Natural killer cell (primary cell): ENCODE measurements at regions not wholly inside any gene's neighbourhood (a gene's known extent, or its start where the extent isn't known, plus 50 kb on each side); places are given as distances from the start of the nearest gene placed in this dataset.

ENCODE experiments used
- ATAC-seq, 3 donors: fragments of 150-1000 bp in 2 of 3; fragments of 200-7000 bp in 1 of 3; cut with Tn5 transposase; 1 replicate in 1 of 3; 2 replicates in 2 of 3; pipeline ENCODE4 v1.10.0; 2021; ENCODE audit warnings: mild to moderate bottlenecking in 2 of 3, moderate library complexity in 2 of 3
- DNase-seq, 2 donors: peaks; one replicate each; pipeline versions ENCODE4 v3.0.0 to v3.0.0-alpha.2; 2013 to 2021; ENCODE audit warnings: mixed read lengths in 1 of 2
- H3K27ac ChIP-seq: one replicate; pipeline ENCODE4 v1.5.1; 2013; ENCODE audit warnings: mild to moderate bottlenecking, low read length
- H3K27me3 ChIP-seq: one replicate; pipeline ENCODE4 v1.6.1; 2013; ENCODE audit warnings: low read length; ENCODE audit not compliant: control insufficient read depth, insufficient read depth
- H3K36me3 ChIP-seq: one replicate; pipeline ENCODE4 v1.6.1; 2013; ENCODE audit warnings: low read length; ENCODE audit not compliant: control insufficient read depth, insufficient read depth
- H3K4me1 ChIP-seq: one replicate; pipeline ENCODE4 v1.6.1; 2013; ENCODE audit warnings: low read length; ENCODE audit not compliant: control insufficient read depth, insufficient read depth
- H3K4me3 ChIP-seq: one replicate; pipeline ENCODE4 v1.5.1; 2013; ENCODE audit warnings: low read length
- H3K9me3 ChIP-seq: one replicate; pipeline ENCODE4 v1.6.1; 2013; ENCODE audit warnings: low read length; ENCODE audit not compliant: control insufficient read depth, insufficient read depth
- H3K27ac Mint-ChIP-seq, 2 donors: one replicate each; pipeline ENCODE4 v1.8.0; 2022; ENCODE audit warnings: mild to moderate bottlenecking in 2 of 2, mixed read lengths in 2 of 2, moderate library complexity in 1 of 2
- H3K27me3 Mint-ChIP-seq, 2 donors: one replicate each; pipeline ENCODE4 v1.8.0; 2022; ENCODE audit warnings: low read depth in 2 of 2, mixed read lengths in 2 of 2
- H3K36me3 Mint-ChIP-seq: one replicate; pipeline ENCODE4 v1.8.0; 2022; ENCODE audit warnings: mixed read lengths
- H3K4me1 Mint-ChIP-seq, 2 donors: one replicate each; pipeline ENCODE4 v1.8.0; 2022; ENCODE audit warnings: mixed read lengths in 2 of 2
- H3K4me3 Mint-ChIP-seq: one replicate; pipeline ENCODE4 v1.8.0; 2022; ENCODE audit warnings: mild to moderate bottlenecking, moderate library complexity, mixed read lengths
- H3K9me3 Mint-ChIP-seq, 2 donors: one replicate each; pipeline ENCODE4 v1.8.0; 2022; ENCODE audit warnings: mixed read lengths in 2 of 2
- WGBS: methylation state at CpG from one replicate; pipeline ENCODE4 v1.1.7; 2013; ENCODE audit warnings: missing lambda C conversion rate; ENCODE audit not compliant: insufficient coverage; 5-methylcytosine and 5-hydroxymethylcytosine counted together
- intact Hi-C: fragments of 100-400 bp; cut with micrococcal nuclease; formaldehyde crosslinking; loops from one replicate; pipeline ENCODE4 v1.14.2; 2022
- TF ChIP-seq, protein P1 (sequence below): fragments of 200-600 bp; IDR thresholded peaks from one replicate; pipeline ENCODE4 v1.8.0; 2022; ENCODE audit warnings: antibody characterized with exemption

DNA sequence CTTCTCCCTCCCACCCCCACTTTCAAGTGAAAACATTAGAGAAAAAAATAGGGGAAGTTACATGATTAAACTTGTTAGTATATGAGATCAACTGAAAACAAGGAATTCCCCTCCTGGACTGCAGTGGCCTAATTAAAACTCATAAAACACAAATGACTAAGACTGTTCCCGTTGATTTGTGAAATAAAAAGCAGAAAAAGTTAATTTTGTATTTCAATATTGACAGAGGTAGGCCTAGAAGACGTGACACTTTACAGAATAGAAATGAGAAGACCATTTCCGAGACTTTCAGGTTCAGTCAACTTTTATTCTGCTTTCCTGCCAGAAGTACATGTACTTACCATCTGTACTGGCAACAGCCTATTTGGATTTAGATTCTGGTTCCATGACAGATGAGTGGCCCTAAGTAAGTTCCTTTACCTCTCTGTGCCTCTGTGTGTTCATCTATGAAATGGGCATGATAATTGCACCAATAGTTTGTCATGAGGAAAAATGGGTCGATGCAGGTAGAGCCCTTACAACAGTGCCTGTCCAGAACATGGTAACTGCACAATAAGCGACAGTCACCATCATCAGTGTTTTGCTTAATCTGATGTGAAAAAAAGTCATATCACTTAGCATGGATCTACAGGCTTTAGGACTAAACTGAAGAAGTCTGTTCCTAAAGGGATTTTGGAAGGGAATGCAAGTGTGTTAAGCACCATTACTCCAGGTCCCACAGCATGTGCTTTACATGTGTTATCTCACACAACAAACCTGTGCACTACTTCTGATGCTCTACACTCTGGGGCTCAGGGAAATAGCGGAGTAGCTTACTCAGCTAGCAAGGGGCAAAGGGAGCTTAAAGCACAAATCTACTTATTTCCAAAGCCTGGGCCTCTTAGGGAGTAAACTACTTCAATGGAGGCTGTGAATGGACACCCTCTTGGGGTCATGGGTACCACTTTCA is 562.3 kb upstream of the DIPK2B start:
- TF ChIP-seq, protein P1, sequence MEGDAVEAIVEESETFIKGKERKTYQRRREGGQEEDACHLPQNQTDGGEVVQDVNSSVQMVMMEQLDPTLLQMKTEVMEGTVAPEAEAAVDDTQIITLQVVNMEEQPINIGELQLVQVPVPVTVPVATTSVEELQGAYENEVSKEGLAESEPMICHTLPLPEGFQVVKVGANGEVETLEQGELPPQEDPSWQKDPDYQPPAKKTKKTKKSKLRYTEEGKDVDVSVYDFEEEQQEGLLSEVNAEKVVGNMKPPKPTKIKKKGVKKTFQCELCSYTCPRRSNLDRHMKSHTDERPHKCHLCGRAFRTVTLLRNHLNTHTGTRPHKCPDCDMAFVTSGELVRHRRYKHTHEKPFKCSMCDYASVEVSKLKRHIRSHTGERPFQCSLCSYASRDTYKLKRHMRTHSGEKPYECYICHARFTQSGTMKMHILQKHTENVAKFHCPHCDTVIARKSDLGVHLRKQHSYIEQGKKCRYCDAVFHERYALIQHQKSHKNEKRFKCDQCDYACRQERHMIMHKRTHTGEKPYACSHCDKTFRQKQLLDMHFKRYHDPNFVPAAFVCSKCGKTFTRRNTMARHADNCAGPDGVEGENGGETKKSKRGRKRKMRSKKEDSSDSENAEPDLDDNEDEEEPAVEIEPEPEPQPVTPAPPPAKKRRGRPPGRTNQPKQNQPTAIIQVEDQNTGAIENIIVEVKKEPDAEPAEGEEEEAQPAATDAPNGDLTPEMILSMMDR = no peak
- no peaks in the 10 kb centered on the region for H3K9me3 Mint-ChIP-seq
- Histone ChIP-seq H3K4me1 (peaks cover 28% of the 10 kb centered on the region), H3K9me3 (no peaks in the 10 kb centered on the region), H3K36me3 (peaks cover 5% of the 10 kb centered on the region), H3K27me3 (no peaks in the 10 kb centered on the region), H3K27ac (peak overlapping the region; percentile 34), H3K4me3 (no peak overlapping the region)
- 59% methylated on average over 3 of the region's 6 CpGs for WGBS
- ATAC-seq (peak in 1 of 3 donors; percentile 5), DNase-seq (peak in 1 of 2 donors; percentile 49)
- H3K27ac Mint-ChIP-seq = peak overlapping the region; percentile 43 to 51
- intact Hi-C loops = loop anchor here (10.0 kb wide), 1 partner anchor 782 kb away; the partner anchor contains the start of gene ZNF674
- H3K27me3 Mint-ChIP-seq = no peaks in the 10 kb centered on the region
- H3K4me1 Mint-ChIP-seq = peaks cover 51 to 68% of the 10 kb centered on the region in 2 donors
- H3K36me3 Mint-ChIP-seq = peaks cover 7% of the 10 kb centered on the region
- no peak overlapping the region for H3K4me3 Mint-ChIP-seq

DNA sequence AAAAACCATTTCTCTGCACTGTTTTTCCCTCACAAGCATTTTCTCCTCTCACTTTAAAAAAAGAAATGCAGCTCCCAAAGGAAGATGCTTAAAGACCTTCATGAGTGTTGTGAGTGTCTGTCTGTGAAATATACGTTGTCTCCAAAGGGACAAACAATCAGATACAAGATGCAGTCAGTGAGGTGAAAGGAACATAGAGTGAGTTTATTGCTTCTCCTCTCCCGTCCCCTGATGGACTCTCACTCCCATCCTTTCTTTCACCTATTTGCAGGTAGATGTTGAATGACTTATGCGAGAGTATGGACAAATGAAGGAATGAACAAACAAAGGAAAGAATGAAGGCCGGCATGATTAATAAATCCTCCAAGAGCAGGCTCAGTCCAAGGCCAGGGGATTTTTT is 561.2 kb upstream of the DIPK2B start:
- WGBS = no CpG with 5 or more reads among the region's 4 CpGs
- Mint-ChIP-seq H3K27me3 (no peaks in the 10 kb centered on the region), H3K36me3 (peaks cover 7% of the 10 kb centered on the region), H3K4me3 (peak overlapping the region; percentile 7), H3K27ac (peak overlapping the region; percentile 43 to 51), H3K9me3 (no peaks in the 10 kb centered on the region), H3K4me1 (peaks cover 46 to 67% of the 10 kb centered on the region in 2 donors)
- Histone ChIP-seq H3K27me3 (no peaks in the 10 kb centered on the region), H3K27ac (peak overlapping the region; percentile 34), H3K9me3 (no peaks in the 10 kb centered on the region), H3K36me3 (peaks cover 5% of the 10 kb centered on the region), H3K4me3 (no peak overlapping the region), H3K4me1 (peaks cover 31% of the 10 kb centered on the region)
- DNase-seq (no peak), ATAC-seq (no peak)
- intact Hi-C loops = loop anchor here (10.0 kb wide), 1 partner anchor 783 kb away; the partner anchor contains the start of gene ZNF674
- TF ChIP-seq, protein P1 = no peak

DNA sequence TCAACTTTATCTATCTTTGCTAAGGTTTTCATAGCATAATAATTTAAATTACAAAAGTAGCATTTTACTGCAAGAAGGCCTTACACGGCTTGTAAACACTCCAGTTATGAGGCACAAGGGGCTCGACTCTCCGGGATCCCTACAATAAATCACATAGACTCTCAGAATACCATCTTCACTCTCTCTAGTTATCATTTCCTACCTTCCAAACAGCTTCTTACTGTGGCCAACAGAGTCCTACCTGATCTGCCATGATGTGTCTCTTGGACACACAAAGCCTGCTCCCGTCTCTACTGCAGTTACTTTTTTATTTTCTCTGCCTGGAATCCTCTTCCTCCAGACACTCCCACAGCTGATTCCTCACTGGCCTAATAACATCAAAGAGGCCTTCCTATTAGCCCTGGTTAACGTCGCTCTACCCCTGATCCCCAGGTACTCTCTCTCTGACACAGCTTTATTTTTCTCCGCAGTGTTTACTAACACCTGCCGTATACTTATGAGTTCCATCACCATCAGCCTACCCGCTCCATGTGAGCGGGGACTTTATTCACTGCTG is 559.6 kb upstream of the DIPK2B start:
- Histone ChIP-seq H3K4me3 (no peak overlapping the region), H3K36me3 (peaks cover 5% of the 10 kb centered on the region), H3K27me3 (no peaks in the 10 kb centered on the region), H3K9me3 (no peaks in the 10 kb centered on the region), H3K4me1 (peaks cover 35% of the 10 kb centered on the region), H3K27ac (peak overlapping the region; percentile 97)
- intact Hi-C loops = loop anchor here (10.0 kb wide), 1 partner anchor 785 kb away; the partner anchor contains the start of gene ZNF674
- Mint-ChIP-seq H3K27ac (peak overlapping the region in 1 of 2 donors; percentile 99), H3K36me3 (peaks cover 7% of the 10 kb centered on the region), H3K27me3 (no peaks in the 10 kb centered on the region), H3K4me1 (peaks cover 49 to 63% of the 10 kb centered on the region in 2 donors), H3K9me3 (no peaks in the 10 kb centered on the region), H3K4me3 (peak overlapping the region; percentile 46)
- TF ChIP-seq, protein P1 = no peak
- 67% methylated on average over 8 of the region's 10 CpGs for WGBS
- no peak for DNase-seq
- no peak for ATAC-seq
